Natural killer cell (primary cell): ENCODE measurements at regions not wholly inside any gene's neighbourhood (a gene's known extent, or its start where the extent isn't known, plus 50 kb on each side); places are given as distances from the start of the nearest gene placed in this dataset.
"Not testable (repeated sequence)": the region's sequence is repeated elsewhere in the genome, so short reads cannot be mapped to it uniquely, and the experiment has no call there.

Experiments used
- ATAC-seq, 3 donors: fragments of 150-1000 bp in 2 of 3; fragments of 200-7000 bp in 1 of 3; cut with Tn5 transposase; 1 replicate in 1 of 3; 2 replicates in 2 of 3; pipeline ENCODE4 v1.10.0; 2021; ENCODE audit warnings: mild to moderate bottlenecking in 2 of 3, moderate library complexity in 2 of 3
- DNase-seq, 2 donors: peaks; one replicate each; pipeline versions ENCODE4 v3.0.0 to v3.0.0-alpha.2; 2013 to 2021; ENCODE audit warnings: mixed read lengths in 1 of 2
- H3K27ac ChIP-seq: one replicate; pipeline ENCODE4 v1.5.1; 2013; ENCODE audit warnings: mild to moderate bottlenecking, low read length
- H3K27me3 ChIP-seq: one replicate; pipeline ENCODE4 v1.6.1; 2013; ENCODE audit warnings: low read length; ENCODE audit not compliant: control insufficient read depth, insufficient read depth
- H3K36me3 ChIP-seq: one replicate; pipeline ENCODE4 v1.6.1; 2013; ENCODE audit warnings: low read length; ENCODE audit not compliant: control insufficient read depth, insufficient read depth
- H3K4me1 ChIP-seq: one replicate; pipeline ENCODE4 v1.6.1; 2013; ENCODE audit warnings: low read length; ENCODE audit not compliant: control insufficient read depth, insufficient read depth
- H3K4me3 ChIP-seq: one replicate; pipeline ENCODE4 v1.5.1; 2013; ENCODE audit warnings: low read length
- H3K9me3 ChIP-seq: one replicate; pipeline ENCODE4 v1.6.1; 2013; ENCODE audit warnings: low read length; ENCODE audit not compliant: control insufficient read depth, insufficient read depth
- H3K27ac Mint-ChIP-seq, 2 donors: one replicate each; pipeline ENCODE4 v1.8.0; 2022; ENCODE audit warnings: mild to moderate bottlenecking in 2 of 2, mixed read lengths in 2 of 2, moderate library complexity in 1 of 2
- H3K27me3 Mint-ChIP-seq, 2 donors: one replicate each; pipeline ENCODE4 v1.8.0; 2022; ENCODE audit warnings: low read depth in 2 of 2, mixed read lengths in 2 of 2
- H3K36me3 Mint-ChIP-seq: one replicate; pipeline ENCODE4 v1.8.0; 2022; ENCODE audit warnings: mixed read lengths
- H3K4me1 Mint-ChIP-seq, 2 donors: one replicate each; pipeline ENCODE4 v1.8.0; 2022; ENCODE audit warnings: mixed read lengths in 2 of 2
- H3K4me3 Mint-ChIP-seq: one replicate; pipeline ENCODE4 v1.8.0; 2022; ENCODE audit warnings: mild to moderate bottlenecking, moderate library complexity, mixed read lengths
- H3K9me3 Mint-ChIP-seq, 2 donors: one replicate each; pipeline ENCODE4 v1.8.0; 2022; ENCODE audit warnings: mixed read lengths in 2 of 2
- CTCF ChIP-seq: fragments of 200-600 bp; IDR thresholded peaks from one replicate; pipeline ENCODE4 v1.8.0; 2022; ENCODE audit warnings: antibody characterized with exemption
- WGBS: methylation state at CpG from one replicate; pipeline ENCODE4 v1.1.7; 2013; ENCODE audit warnings: missing lambda C conversion rate; ENCODE audit not compliant: insufficient coverage; 5-methylcytosine and 5-hydroxymethylcytosine counted together
- intact Hi-C: fragments of 100-400 bp; cut with micrococcal nuclease; formaldehyde crosslinking; loops from one replicate; pipeline ENCODE4 v1.14.2; 2022

- peak overlapping the region in 1 of 2 donors; percentile 58 for H3K27ac Mint-ChIP-seq
- H3K36me3 Mint-ChIP-seq, result no peaks in the 10 kb centered on the region
- TF ChIP-seq CTCF, result no peak
- H3K4me3 Mint-ChIP-seq, result peak overlapping the region; percentile 70
- DNase-seq, result no peak
- Histone ChIP-seq H3K9me3 (no peaks in the 10 kb centered on the region), H3K27ac (no peak overlapping the region), H3K36me3 (no peaks in the 10 kb centered on the region), H3K27me3 (peaks cover 30% of the 10 kb centered on the region), H3K4me3 (no peak overlapping the region), H3K4me1 (peaks cover 72% of the 10 kb centered on the region)
- ATAC-seq, result no peak
- 70% methylated on average over 15 of the region's 15 CpGs for WGBS
- intact Hi-C loops, result no loop called here
- peaks cover 60 to 85% of the 10 kb centered on the region in 2 donors for H3K4me1 Mint-ChIP-seq
- peaks cover 60 to 65% of the 10 kb centered on the region in 2 donors for H3K27me3 Mint-ChIP-seq
- H3K9me3 Mint-ChIP-seq, result no peaks in the 10 kb centered on the region
Observed at GRCh38 chr20:25864326-25864962, 167.8 kb upstream of the ZNF337 start.

DNA sequence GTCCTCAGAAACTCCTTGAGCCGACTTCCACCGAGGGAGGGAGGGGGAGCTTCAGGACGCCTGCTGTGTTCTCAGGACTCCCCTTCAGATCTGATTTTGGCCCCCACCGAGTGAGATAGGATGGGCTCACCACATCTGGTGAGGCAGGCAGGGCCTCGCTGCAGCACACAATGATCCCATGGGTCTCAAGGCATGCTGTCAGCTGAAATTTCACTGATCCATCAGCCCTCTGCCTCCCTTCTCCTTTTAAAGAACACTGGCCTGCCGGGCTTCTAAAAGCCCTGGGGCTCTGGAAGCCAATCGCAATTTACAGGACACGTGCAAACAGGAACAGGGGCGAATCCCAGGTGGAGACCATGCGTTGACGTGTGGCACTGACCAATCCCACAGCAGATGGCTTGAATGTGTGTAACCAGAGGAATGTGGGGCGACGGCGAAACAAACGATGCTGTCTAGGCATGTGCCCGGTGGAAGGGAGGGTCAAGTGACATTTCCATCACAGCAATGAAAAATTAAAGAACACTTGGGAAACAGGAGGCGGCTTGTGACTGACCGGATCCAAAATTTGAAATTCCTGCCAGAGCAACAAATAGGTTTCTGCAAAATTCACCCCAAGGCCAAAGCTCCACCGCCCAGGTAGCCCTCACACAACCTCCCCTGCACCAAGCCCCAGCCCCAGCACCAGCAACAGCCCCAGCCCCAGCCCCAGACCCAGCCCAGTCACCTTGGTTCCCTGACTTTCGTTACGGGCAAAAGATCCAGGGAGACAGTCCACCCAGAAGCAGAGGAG is 167.1 kb upstream of the ZNF337 start:
- ATAC-seq (no peak), DNase-seq (no peak)
- peak overlapping the region; percentile 85 for H3K4me3 Mint-ChIP-seq
- peaks cover 57 to 65% of the 10 kb centered on the region in 2 donors for H3K27me3 Mint-ChIP-seq
- TF ChIP-seq CTCF, result no peak
- peaks cover 63 to 88% of the 10 kb centered on the region in 2 donors for H3K4me1 Mint-ChIP-seq
- H3K27me3 ChIP-seq, result peaks cover 30% of the 10 kb centered on the region
- intact Hi-C loops, result no loop called here
- no peaks in the 10 kb centered on the region for H3K9me3 ChIP-seq
- H3K27ac ChIP-seq, result no peak overlapping the region
- peak overlapping the region; percentile 35 to 85 for H3K27ac Mint-ChIP-seq
- H3K4me3 ChIP-seq, result peak overlapping the region; percentile 57
- WGBS, result 40% methylated on average over 21 of the region's 21 CpGs
- no peaks in the 10 kb centered on the region for H3K36me3 ChIP-seq
- H3K36me3 Mint-ChIP-seq, result no peaks in the 10 kb centered on the region
- no peaks in the 10 kb centered on the region for H3K9me3 Mint-ChIP-seq
- H3K4me1 ChIP-seq, result peaks cover 74% of the 10 kb centered on the region

- H3K4me3 ChIP-seq, result peak overlapping the region; percentile 57
- Mint-ChIP-seq H3K4me1 (peaks cover 58 to 92% of the 10 kb centered on the region in 2 donors), H3K27me3 (peaks cover 55 to 66% of the 10 kb centered on the region in 2 donors), H3K4me3 (peak overlapping the region; percentile 85), H3K27ac (peak overlapping the region; percentile 35 to 85)
- peaks cover 74% of the 10 kb centered on the region for H3K4me1 ChIP-seq
- DNase-seq, result peak; percentile 79 to 89
- peaks cover 35% of the 10 kb centered on the region for H3K27me3 ChIP-seq
- H3K27ac ChIP-seq, result peak overlapping the region; percentile 30
- H3K36me3 Mint-ChIP-seq, H3K9me3 ChIP-seq, H3K9me3 Mint-ChIP-seq, intact Hi-C loops, H3K36me3 ChIP-seq: not testable (repeated sequence)
- peak in 2 of 3 donors; percentile 31 to 48 for ATAC-seq
- 1% methylated on average over 53 of the region's 53 CpGs for WGBS
Observed at GRCh38 chr20:25862967-25863530, 166.4 kb upstream of the ZNF337 start.

GRCh38 chr20:25860531-25861150 is 164.0 kb upstream of the ZNF337 start:
- ATAC-seq (no peak), DNase-seq (peak in 1 of 2 donors; percentile 19)
- Mint-ChIP-seq H3K4me1 (peaks cover 54 to 78% of the 10 kb centered on the region in 2 donors), H3K27me3 (peaks cover 49 to 62% of the 10 kb centered on the region in 2 donors), H3K9me3 (no peaks in the 10 kb centered on the region), H3K4me3 (peak overlapping the region; percentile 85), H3K27ac (peak overlapping the region; percentile 35 to 85), H3K36me3 (no peaks in the 10 kb centered on the region)
- WGBS, result 61% methylated on average over 21 of the region's 23 CpGs
- Histone ChIP-seq H3K4me1 (peaks cover 69% of the 10 kb centered on the region), H3K27ac (no peak overlapping the region), H3K9me3 (no peaks in the 10 kb centered on the region), H3K27me3 (peaks cover 31% of the 10 kb centered on the region), H3K36me3 (no peaks in the 10 kb centered on the region), H3K4me3 (no peak overlapping the region)
- intact Hi-C loops, result no loop called here
- TF ChIP-seq CTCF, result no peak
